IMR-90 (cell line): ENCODE measurements at regions not wholly inside any gene's neighbourhood (a gene's known extent, or its start where the extent isn't known, plus 50 kb on each side); places are given as distances from the start of the nearest gene placed in this dataset.

Source experiments
- ATAC-seq: fragments of 200-7000 bp; cut with Tn5 transposase; 2 replicates; pipeline ENCODE4 v1.9.1; 2020; ENCODE audit warnings: low read depth, mild to moderate bottlenecking, moderate library complexity
- BruUV-seq: library from RNA; stranded (reverse); fragments of 400-500 nt; replicated peaks from 2 replicates; lab custom pipeline; 2021; lab: Mats Ljungman, UMichigan
- CTCF ChIA-PET: fragments of 300-600 bp; formaldehyde crosslinking; extraction: SDS; loops from one replicate; lab custom pipeline; 2021; ENCODE audit warnings: antibody characterized with exemption; lab: Yijun Ruan, JAX
- POLR2A ChIA-PET: fragments of 300-600 bp; sonication (Branson Sonifier 250); formaldehyde crosslinking; loops from one replicate; lab custom pipeline; 2022; ENCODE audit warnings: antibody characterized with exemption; ENCODE audit not compliant: unreplicated experiment; lab: Charles Lee
- DNase-seq: peaks from one replicate; pipeline ENCODE4 v3.0.0; 2013
- H2AFZ ChIP-seq: replicated peaks from 2 replicates; pipeline ENCODE3; 2013; ENCODE audit warnings: low read length, mild to moderate bottlenecking; ENCODE audit not compliant: poor library complexity
- H2AK5ac ChIP-seq: 2 replicates; pipeline ENCODE4 v1.6.1; 2013; ENCODE audit warnings: low read depth, low read length, inconsistent platforms
- H2AK9ac ChIP-seq: replicated peaks from 2 replicates; pipeline ENCODE3; 2013; ENCODE audit warnings: mild to moderate bottlenecking, low read depth, low read length, moderate library complexity; ENCODE audit not compliant: poor library complexity
- H2BK120ac ChIP-seq: 2 replicates; pipeline ENCODE4 v1.6.1; 2013; ENCODE audit warnings: low read depth, low read length, inconsistent platforms
- H2BK15ac ChIP-seq: 3 replicates; pipeline ENCODE4 v1.6.1; 2013; ENCODE audit warnings: low read depth, low read length, inconsistent platforms
- H2BK20ac ChIP-seq: 2 replicates; pipeline ENCODE4 v1.6.1; 2013; ENCODE audit warnings: low read depth, mild to moderate bottlenecking, inconsistent platforms, low read length, moderate library complexity
- H2BK5ac ChIP-seq: 2 replicates; pipeline ENCODE4 v1.6.1; 2013; ENCODE audit warnings: mild to moderate bottlenecking, low read depth, low read length, inconsistent platforms; ENCODE audit not compliant: poor library complexity, severe bottlenecking
- H3K14ac ChIP-seq: replicated peaks from 2 replicates; pipeline ENCODE4 v1.6.1; 2013; ENCODE audit warnings: low read depth, low read length, inconsistent platforms
- H3K18ac ChIP-seq: 2 replicates; pipeline ENCODE4 v1.6.1; 2013; ENCODE audit warnings: low read depth, low read length, control low read depth
- H3K23ac ChIP-seq: 2 replicates; pipeline ENCODE4 v1.6.1; 2013; ENCODE audit warnings: low read depth, low read length, inconsistent platforms
- H3K27ac ChIP-seq: 2 replicates; pipeline ENCODE4 v1.5.1; 2013; ENCODE audit warnings: mild to moderate bottlenecking, control low read depth, low read length; ENCODE audit not compliant: insufficient read depth
- H3K27me3 ChIP-seq: 2 replicates; pipeline ENCODE4 v1.6.1; 2013; ENCODE audit warnings: low read length; ENCODE audit not compliant: control insufficient read depth, insufficient read depth
- H3K36me3 ChIP-seq: 2 replicates; pipeline ENCODE4 v1.6.1; 2013; ENCODE audit warnings: low read length, mixed read lengths; ENCODE audit not compliant: control insufficient read depth, insufficient read depth
- H3K4ac ChIP-seq: 2 replicates; pipeline ENCODE4 v1.6.1; 2013; ENCODE audit warnings: low read depth, low read length, inconsistent platforms
- H3K4me1 ChIP-seq: 2 replicates; pipeline ENCODE4 v1.6.1; 2013; ENCODE audit warnings: low read length, mixed read lengths; ENCODE audit not compliant: control insufficient read depth, insufficient read depth
- H3K4me2 ChIP-seq: 2 replicates; pipeline ENCODE4 v1.6.1; 2013; ENCODE audit warnings: low read depth, mild to moderate bottlenecking, control low read depth, low read length, moderate library complexity
- H3K4me3 ChIP-seq: 2 replicates; pipeline ENCODE4 v1.5.1; 2013; ENCODE audit warnings: low read depth, mild to moderate bottlenecking, control low read depth, low read length, moderate library complexity; ENCODE audit not compliant: insufficient read depth
- H3K56ac ChIP-seq: 2 replicates; pipeline ENCODE4 v1.6.1; 2013; ENCODE audit warnings: low read length, inconsistent platforms; ENCODE audit not compliant: insufficient read depth; ENCODE audit errors: extremely low read depth
- H3K79me1 ChIP-seq, 2 experiments: 2 replicates each; pipeline ENCODE4 v1.6.1; 2013; ENCODE audit warnings: low read length in 2 of 2, inconsistent platforms in 1 of 2, low read depth in 1 of 2
- H3K9ac ChIP-seq: 2 replicates; pipeline ENCODE4 v1.6.1; 2013; ENCODE audit warnings: low read depth, low read length, control low read depth
- H3K9me1 ChIP-seq: 2 replicates; pipeline ENCODE4 v1.6.1; 2013; ENCODE audit warnings: low read length, inconsistent platforms; ENCODE audit not compliant: insufficient read depth
- H3K9me3 ChIP-seq: 2 replicates; pipeline ENCODE4 v1.6.1; 2013; ENCODE audit warnings: low read length; ENCODE audit not compliant: control insufficient read depth, insufficient read depth
- H4K20me1 ChIP-seq: 2 replicates; pipeline ENCODE4 v1.6.1; 2013; ENCODE audit warnings: low read length, inconsistent platforms; ENCODE audit not compliant: insufficient read depth
- H4K5ac ChIP-seq: 2 replicates; pipeline ENCODE4 v1.6.1; 2013; ENCODE audit warnings: mild to moderate bottlenecking, low read depth, low read length, control low read depth
- H4K8ac ChIP-seq, 2 experiments: 2 replicates each; pipeline ENCODE4 v1.6.1; 2013; ENCODE audit warnings: low read depth in 2 of 2, low read length in 2 of 2, control low read depth in 1 of 2, inconsistent platforms in 1 of 2
- H4K91ac ChIP-seq: 2 replicates; pipeline ENCODE4 v1.6.1; 2013; ENCODE audit warnings: low read depth, low read length, inconsistent platforms; ENCODE audit not compliant: insufficient read depth
- BHLHE40 ChIP-seq: fragments of 150-350 bp; IDR thresholded peaks from 2 replicates; pipeline ENCODE4 v1.6.1; 2016; ENCODE audit warnings: mild to moderate bottlenecking, low read depth, low read length
- CEBPB ChIP-seq: IDR thresholded peaks from 2 replicates; pipeline ENCODE4 v1.6.1; 2012; ENCODE audit warnings: low read depth, low read length, improper control_type of control experiment
- CTCF ChIP-seq: conservative IDR thresholded peaks from 2 replicates; pipeline ENCODE4 v1.5.1; 2012; ENCODE audit warnings: mild to moderate bottlenecking, low read depth, low read length, improper control_type of control experiment
- FOS ChIP-seq: fragments of 150-350 bp; IDR thresholded peaks from 2 replicates; pipeline ENCODE4 v1.6.1; 2016; ENCODE audit warnings: low read depth, low read length
- MAZ ChIP-seq: IDR thresholded peaks from 2 replicates; pipeline ENCODE4 v1.6.1; 2012; ENCODE audit warnings: low read depth, mild to moderate bottlenecking, low read length, improper control_type of control experiment, moderate library complexity, borderline replicate concordance
- NFE2L2 ChIP-seq: fragments of 150-350 bp; IDR thresholded peaks from 2 replicates; pipeline ENCODE4 v1.6.1; 2016; ENCODE audit warnings: low read depth, mild to moderate bottlenecking, low read length
- RAD21 ChIP-seq: IDR thresholded peaks from 2 replicates; pipeline ENCODE4 v1.6.1; 2012; ENCODE audit warnings: low read length, improper control_type of control experiment
- RCOR1 ChIP-seq: IDR thresholded peaks from 2 replicates; pipeline ENCODE4 v1.6.1; 2012; ENCODE audit warnings: mild to moderate bottlenecking, low read length, improper control_type of control experiment; ENCODE audit not compliant: insufficient replicate concordance
- SMC3 ChIP-seq: fragments of 150-350 bp; IDR thresholded peaks from 2 replicates; pipeline ENCODE4 v1.6.1; 2016; ENCODE audit warnings: low read depth, mild to moderate bottlenecking, antibody characterized with exemption, low read length, moderate library complexity
- dilution Hi-C: fragments of 300-500 bp; cut with HindIII; formaldehyde crosslinking; loops from one replicate; pipeline ENCODE4 v1.14.3; 2018; ENCODE audit warnings: low sequenced_read_pairs; ENCODE audit not compliant: unreplicated experiment
- in situ Hi-C: fragments of 300-500 bp; cut with MboI; formaldehyde crosslinking; loops from 3 replicates; pipeline ENCODE4 v1.14.3; 2019; ENCODE audit warnings: low sequenced_read_pairs, inconsistent platforms, mixed read lengths
- intact Hi-C: fragments of 100-400 bp; cut with micrococcal nuclease; formaldehyde crosslinking; loops from 2 replicates; pipeline ENCODE4 v1.10.0; 2022

- no peak overlapping the region for H3K4ac ChIP-seq
- H2AFZ ChIP-seq, result no peak overlapping the region
Observed at GRCh38 chr5:39661026-39661779, 236.4 kb upstream of the DAB2 start.

More at GRCh38 chr5:39661026-39661779, 236.4 kb upstream of the DAB2 start:
- Histone ChIP-seq H3K4me1 (no peaks in the 10 kb centered on the region), H3K4me3 (no peak overlapping the region), H2BK120ac (no peak overlapping the region), H3K14ac (no peak overlapping the region; the same call in 1 of the 2 replicates), H3K23ac (no peak overlapping the region), H2BK15ac (no peak overlapping the region), H3K9me3 (no peaks in the 10 kb centered on the region), H3K27me3 (peaks cover 2% of the 10 kb centered on the region), H2AK9ac (no peak overlapping the region), H3K18ac (no peak overlapping the region), H3K27ac (no peak overlapping the region), H3K9ac (no peak overlapping the region), H4K5ac (no peak overlapping the region), H3K36me3 (no peaks in the 10 kb centered on the region), H2BK5ac (no peak overlapping the region), H4K20me1 (no peaks in the 10 kb centered on the region), H2AK5ac (no peak overlapping the region), H2BK20ac (no peak overlapping the region), H3K56ac (no peak overlapping the region), H3K4me2 (no peak overlapping the region), H4K91ac (no peak overlapping the region), H3K79me1 (no peaks in the 10 kb centered on the region), H3K9me1 (no peaks in the 10 kb centered on the region; the same call in 1 of the 2 replicates), H4K8ac (no peak overlapping the region)
- BruUV-seq, result no TSS peak
- DNase-seq (no peak), ATAC-seq (no peak)
- dilution Hi-C loops, result no loop called here
- TF ChIP-seq CEBPB, result no peak
- no peak for TF ChIP-seq BHLHE40
- TF ChIP-seq NFE2L2, result no peak
- TF ChIP-seq SMC3, result no peak
- no peak for TF ChIP-seq FOS
- TF ChIP-seq CTCF, result no peak
- TF ChIP-seq RAD21, result no peak
- no peak for TF ChIP-seq RCOR1
- TF ChIP-seq MAZ, result no peak
- in situ Hi-C loops, result no loop called here
- intact Hi-C loops, result no loop called here
- ChIA-PET CTCF (no interaction called here), POLR2A (no interaction called here)
